ENCODE measurements at regions not wholly inside any gene's neighbourhood (a gene's known extent, or its start where the extent isn't known, plus 50 kb on each side); places are given as distances from the start of the nearest gene placed in this dataset.

DNA sequence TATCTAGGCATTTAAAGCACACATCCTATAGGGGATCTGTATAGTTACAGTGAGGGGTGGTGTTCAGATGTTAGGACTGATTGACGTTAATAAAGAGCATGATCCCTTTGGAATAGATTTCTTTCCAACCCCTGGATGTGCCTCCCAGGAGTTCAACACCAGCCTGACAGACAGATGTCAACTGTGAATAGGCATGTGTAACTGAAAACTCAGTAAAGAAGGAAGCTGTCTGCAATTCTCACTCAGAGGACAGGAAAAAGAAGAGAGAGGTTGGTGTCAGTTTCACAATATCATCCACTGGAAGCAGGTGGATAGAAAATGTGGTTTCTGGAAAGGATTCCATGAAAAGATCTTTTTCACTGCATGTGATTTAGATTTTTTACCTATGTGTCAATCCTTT, 396.3 kb downstream of the NSUN3 start:
- no peak for TF ChIP-seq EZH2 (IDR thresholded peaks at IDR 0.05; ENCODE audit: borderline replicate concordance, low read depth, low read length, poor library complexity, severe bottlenecking)
- TF ChIP-seq, protein P1, sequence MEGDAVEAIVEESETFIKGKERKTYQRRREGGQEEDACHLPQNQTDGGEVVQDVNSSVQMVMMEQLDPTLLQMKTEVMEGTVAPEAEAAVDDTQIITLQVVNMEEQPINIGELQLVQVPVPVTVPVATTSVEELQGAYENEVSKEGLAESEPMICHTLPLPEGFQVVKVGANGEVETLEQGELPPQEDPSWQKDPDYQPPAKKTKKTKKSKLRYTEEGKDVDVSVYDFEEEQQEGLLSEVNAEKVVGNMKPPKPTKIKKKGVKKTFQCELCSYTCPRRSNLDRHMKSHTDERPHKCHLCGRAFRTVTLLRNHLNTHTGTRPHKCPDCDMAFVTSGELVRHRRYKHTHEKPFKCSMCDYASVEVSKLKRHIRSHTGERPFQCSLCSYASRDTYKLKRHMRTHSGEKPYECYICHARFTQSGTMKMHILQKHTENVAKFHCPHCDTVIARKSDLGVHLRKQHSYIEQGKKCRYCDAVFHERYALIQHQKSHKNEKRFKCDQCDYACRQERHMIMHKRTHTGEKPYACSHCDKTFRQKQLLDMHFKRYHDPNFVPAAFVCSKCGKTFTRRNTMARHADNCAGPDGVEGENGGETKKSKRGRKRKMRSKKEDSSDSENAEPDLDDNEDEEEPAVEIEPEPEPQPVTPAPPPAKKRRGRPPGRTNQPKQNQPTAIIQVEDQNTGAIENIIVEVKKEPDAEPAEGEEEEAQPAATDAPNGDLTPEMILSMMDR (conservative IDR thresholded peaks at IDR 0.05; ENCODE audit: low read depth, low read length): no peak

Measured in A673 (cell line).